GM18519 (cell line): ENCODE measurements at regions not wholly inside any gene's neighbourhood (a gene's known extent, or its start where the extent isn't known, plus 50 kb on each side); places are given as distances from the start of the nearest gene placed in this dataset.

Experiments used
- ATAC-seq: cut with Tn5 transposase; IDR thresholded peaks from one replicate; pipeline ENCODE4 v1.9.1; 2021; ENCODE audit warnings: mild to moderate bottlenecking, moderate library complexity; ENCODE audit not compliant: unreplicated experiment, low FRiP score

DNA sequence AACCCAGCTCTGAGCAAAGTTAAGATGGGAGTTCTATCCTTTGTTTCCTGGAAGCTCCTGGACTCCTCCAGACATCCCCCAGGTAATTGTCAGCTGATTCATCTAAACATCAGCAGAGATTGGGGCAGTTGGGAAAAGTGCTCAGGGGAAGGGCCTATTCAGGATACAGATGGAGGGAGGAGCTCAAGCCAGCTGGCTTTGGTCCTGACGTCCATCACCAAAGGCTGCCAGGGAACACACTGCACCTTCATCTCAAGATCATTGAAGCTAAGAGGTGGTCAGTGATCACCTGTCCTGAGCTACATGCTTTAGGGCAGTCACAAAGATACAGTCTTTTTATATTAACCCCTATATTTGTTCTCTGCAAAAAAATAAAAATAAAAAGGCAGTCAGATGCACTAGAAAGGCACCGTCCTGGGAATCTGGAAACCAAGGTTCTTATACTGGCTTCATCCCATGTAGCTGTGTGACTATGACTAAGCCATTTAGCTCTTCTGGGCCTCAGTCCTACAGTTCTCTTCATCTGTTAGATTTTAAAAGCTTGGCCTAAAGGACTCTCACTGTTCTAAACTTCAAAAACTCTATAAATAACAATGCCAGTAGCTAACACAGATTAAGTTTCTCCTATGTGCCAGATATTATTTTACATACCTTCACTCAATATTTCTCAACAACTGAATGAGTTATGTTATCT is 446.5 kb downstream of the BCL11A start:
- ATAC-seq: no peak

- ATAC-seq: no peak
These were observed 447.5 kb downstream of the BCL11A start for GRCh38 chr2:60105906-60106305.

GRCh38 chr2:60104514-60105505 is 448.6 kb downstream of the BCL11A start:
- ATAC-seq: no peak

- ATAC-seq: no peak
These were observed 453.4 kb downstream of the BCL11A start for GRCh38 chr2:60100034-60100433.

DNA sequence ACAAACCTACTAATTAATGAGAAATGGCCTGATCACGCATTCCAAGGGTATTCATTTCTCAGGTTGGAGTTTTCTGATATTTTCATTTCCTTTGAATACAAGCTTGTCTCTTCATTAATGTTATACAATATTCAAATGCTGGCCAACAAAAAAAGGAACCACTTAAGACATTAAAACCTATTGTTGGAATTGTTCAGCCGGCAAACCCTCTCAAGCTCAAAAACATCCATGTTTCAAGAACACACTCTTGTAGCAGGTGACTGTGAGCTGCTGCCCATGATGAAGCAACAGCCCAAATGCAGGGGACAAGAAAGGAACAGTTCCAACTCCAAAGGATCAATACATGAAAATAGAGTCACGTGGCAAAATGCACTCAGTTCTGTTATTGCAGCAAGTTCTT is 454.5 kb downstream of the BCL11A start:
- ATAC-seq: no peak

DNA sequence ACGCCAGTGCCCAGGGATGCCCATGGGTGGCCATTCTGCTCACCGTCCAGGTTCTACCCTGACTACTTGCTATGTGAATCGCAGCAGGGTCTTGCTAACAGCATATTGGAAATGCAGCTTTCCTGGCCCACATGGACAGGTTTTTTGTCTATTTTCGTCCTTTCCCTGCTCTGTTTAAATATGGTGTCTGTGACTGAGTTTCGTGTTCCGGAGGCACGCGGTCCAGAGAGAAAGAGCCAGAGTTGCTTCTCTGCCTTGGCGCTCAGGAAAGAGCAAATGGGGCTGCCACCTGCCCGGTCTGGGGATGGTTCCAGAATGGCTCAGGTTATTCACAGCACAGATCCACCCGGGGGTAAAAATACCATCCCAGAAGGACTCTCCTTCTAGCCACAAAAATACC is 456.2 kb downstream of the BCL11A start:
- no peak for ATAC-seq

DNA sequence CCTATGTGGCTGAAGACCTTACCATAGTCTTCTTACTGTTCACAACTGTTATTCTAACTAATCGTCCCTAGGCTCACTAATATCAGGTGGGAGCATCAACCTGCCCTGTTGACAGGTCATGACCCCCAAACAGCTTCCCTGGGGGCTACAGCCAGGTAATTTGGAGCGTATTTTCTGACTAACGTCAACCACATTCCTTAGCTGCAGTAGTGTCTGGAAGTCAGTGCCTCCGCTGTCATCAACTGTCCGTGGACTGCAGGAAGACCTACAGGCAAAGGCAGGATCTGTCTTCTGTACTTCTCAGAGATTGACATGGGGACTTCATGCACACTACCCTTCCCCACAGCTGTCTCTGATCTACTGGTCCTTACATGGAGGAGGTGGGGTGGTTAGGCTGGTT is 456.9 kb downstream of the BCL11A start:
- no peak for ATAC-seq

DNA sequence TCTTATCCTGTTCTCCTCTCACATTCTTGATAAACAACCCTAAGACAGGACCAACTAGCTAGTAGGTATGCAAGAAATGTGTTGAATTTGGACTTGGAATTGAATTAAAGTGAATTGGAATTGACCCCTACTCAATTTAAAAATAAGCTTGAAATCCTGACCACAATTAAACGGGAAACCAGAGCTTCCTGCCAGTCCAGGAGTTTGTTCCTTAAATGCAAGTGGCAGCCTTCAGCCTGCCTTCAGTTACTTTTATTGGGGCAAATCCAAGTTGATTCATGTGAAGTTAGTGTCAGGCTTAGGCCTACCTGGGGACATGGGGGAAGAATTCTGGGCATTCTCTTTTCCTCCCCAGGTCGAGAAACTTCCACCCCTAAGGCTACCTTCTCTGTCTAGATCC is 457.6 kb downstream of the BCL11A start:
- no peak for ATAC-seq

GRCh38 chr2:60095202-60095815 is 458.1 kb downstream of the BCL11A start:
- no peak for ATAC-seq

GRCh38 chr2:60094450-60094929 is 459.0 kb downstream of the BCL11A start:
- no peak for ATAC-seq

DNA sequence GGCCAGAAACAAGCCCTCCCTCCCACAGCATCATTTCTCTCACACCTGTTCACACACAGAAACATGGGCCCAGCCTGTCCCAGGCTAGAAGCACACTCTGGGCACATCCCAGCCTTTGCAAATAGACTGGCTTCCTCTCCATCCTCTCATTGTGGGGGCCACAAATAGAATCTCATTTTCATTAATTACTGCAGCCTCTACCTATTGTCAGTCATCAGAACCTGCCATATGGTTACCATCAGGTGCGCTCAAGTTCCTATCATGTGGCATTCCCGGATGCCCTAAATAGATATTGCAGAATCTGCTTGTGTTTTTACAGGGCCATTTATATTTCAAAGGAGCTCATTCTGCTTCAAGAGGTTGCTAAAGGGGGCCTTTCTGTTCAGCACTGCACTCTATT is 460.7 kb downstream of the BCL11A start:
- ATAC-seq: no peak

DNA sequence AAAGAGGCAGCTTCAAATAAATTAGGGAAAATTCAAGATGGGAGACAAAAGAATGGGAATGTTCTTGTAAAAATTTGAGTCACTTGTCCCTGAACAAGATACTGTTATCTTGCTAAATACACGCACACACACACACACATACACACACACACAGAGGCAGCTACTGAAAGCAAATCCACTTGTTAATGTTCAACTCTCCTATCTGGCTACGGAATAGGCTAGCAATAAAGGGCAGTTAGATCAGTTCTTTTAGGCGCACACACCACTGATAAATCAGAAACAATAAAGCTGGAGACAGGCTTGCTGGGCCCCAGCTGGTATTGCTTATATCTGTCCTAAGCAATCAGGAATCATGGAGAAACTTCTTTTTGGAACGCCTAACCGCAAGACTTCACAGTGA is 461.6 kb downstream of the BCL11A start:
- no peak for ATAC-seq

DNA sequence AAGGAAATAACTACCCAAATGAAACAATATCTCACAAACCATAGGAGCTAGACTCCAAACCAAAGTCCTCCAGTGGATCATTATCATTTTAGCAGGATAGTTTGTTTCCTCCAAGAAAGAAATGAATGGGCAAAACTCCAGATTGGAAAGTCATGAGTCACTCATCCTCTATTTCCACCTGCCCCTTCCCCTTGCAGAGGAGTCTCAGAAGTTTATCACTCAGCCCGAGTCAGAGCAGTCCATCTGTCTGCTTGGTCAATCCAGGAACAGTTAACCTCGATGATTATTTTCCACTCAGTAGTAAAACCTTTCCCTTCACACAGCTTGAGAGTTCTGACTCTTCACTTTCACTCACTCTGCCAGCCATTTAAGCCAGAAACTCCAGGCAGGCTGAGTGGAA is 462.2 kb downstream of the BCL11A start:
- no peak for ATAC-seq

DNA sequence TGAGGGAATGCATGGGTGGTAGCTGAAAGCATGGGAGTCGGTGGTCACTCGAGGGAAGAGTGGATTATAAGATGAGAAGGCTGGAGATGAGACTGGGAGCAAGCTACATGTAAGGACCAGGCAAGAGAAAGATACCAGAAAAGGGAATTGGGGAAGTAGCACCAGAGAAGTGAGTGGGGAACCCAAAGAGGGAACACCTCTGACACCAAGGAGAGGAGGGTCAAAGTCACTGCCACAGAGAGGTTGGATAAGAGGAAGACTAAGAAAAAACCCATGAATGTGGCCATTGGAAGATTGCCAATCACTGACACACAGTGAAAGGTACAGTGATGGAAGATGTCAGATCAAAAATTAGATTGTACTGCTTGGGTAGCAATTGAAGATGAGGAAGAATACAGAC is 473.9 kb downstream of the BCL11A start:
- ATAC-seq: no peak

GRCh38 chr2:60075048-60075447 is 478.4 kb downstream of the BCL11A start:
- no peak for ATAC-seq

DNA sequence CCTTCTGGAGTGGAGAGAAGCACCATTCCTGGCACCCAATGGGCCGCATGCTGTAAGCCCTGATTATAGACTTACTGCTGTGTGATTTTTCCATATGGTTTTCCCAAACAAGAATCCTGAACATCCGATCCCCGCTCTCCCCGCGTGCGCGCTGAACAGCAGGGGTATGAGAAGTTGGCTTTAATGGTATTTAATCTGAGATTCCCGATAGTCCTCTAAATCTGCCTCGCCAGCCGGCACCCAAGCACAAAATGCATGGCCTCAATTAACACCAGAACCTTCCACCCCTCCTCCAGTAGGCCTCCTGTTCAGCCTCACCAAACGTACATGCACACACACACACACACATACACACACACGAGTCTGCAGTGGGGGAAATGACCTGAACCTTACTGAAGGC is 480.3 kb downstream of the BCL11A start:
- ATAC-seq: no peak

- no peak for ATAC-seq
These were observed 480.8 kb downstream of the BCL11A start for GRCh38 chr2:60072609-60073008.

- ATAC-seq: no peak
These were observed 482.0 kb downstream of the BCL11A start for GRCh38 chr2:60071490-60071831.

DNA sequence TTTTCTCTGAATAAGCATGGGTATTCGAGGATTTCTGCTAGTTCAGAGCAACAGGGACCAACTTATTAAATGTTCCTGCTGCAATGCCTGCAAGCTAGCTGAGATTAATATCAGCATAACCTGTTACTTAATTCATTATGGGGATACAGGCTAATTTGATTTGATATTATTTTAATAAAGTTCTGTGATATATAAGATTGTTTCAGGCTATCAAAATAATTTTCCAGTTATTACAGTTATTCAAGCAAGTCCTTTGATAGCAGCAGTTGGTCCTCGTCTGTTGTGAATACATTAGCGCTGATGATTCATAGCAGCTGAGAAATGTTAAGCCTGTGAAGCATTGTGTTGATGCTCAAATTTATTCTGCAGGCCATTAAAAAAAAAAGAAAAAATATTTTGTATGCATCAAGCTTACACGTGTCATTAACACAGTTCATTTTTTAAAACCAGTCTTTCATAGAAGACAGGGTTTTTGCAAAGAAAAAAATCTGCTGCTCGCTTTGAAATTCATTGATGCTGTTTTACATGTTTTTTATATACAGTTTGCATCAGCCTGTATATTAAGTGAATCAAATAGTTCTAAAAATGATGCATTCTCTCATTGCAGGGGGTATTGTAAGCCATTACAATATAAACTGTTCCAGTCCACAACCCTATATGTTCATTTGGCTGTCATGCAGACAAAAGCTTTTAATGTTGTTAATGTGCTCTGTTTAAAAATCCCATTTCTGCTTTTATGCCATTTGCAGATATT is 482.5 kb downstream of the BCL11A start:
- ATAC-seq: no peak

- no peak for ATAC-seq
These were observed 483.3 kb downstream of the BCL11A start for GRCh38 chr2:60070196-60070595.

- ATAC-seq: no peak
These were observed 484.7 kb downstream of the BCL11A start for GRCh38 chr2:60068755-60069154.
